GM11168 (cell line): ENCODE measurements at regions not wholly inside any gene's neighbourhood (a gene's known extent, or its start where the extent isn't known, plus 50 kb on each side); places are given as distances from the start of the nearest gene placed in this dataset.

Experiments
- in situ Hi-C: fragments of 300-500 bp; cut with MboI; formaldehyde crosslinking; loops from one replicate; pipeline ENCODE4 v1.12.0; 2022; ENCODE audit warnings: low sequenced_read_pairs; ENCODE audit not compliant: unreplicated experiment

DNA sequence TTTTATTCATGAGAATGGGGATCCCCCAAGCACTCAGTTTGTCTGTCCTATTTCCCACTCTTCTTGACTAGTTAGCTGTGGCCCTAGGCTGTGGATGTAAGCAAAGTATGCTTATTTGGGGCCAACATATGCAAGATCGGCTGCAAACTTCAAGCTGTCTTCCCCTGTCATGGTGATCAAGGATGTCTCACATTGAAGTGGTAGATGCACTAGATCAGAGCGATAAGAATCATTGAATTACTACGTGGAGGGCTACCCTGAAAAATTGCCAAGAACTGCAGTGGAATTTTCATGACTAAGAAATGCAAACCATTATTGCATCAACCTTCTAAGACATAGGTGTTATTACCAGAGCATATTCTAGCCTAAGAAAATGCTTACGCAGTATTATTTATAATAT, 527.4 kb downstream of the RNF144A start:
- in situ Hi-C loops = loop anchor here (25.0 kb wide), 1 partner anchor 868 kb away; no protein-coding TSS in a partner anchor

DNA sequence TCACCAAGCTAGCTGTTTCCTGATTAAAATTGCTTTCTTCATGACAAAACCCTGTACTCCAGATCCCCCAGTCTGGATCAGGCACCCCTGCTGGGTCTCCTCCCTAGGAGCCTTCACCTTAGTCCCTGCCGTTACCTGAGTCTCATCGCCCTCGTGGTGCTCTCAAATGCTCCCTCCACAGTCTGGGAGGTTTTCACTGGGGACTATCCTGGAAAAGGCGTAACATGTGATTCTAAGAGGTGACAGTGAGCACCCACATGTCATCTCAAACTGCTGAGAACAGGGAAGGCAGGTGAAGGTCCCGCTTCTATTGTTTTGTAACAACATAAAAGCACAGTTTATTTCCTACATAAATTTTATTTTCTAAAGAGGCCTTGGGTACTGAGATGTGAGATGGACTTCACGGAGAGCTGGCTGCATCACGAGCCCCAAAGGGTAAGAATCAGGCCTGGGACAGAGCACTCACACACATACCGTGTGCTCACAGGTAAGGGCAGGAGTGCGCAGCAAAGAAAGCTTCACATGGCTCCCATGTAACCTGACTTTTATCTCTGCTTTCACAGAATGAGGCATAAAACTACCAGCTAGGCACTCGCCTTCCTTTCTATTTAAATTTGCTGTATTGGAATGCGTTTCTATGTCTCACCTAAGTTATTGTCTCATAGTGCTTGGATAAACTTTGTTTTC, 531.5 kb downstream of the RNF144A start:
- in situ Hi-C loops = loop anchor here (25.0 kb wide), 1 partner anchor 864 kb away; no protein-coding TSS in a partner anchor

GRCh38 chr2:7449298-7449697, 532.1 kb downstream of the RNF144A start:
- in situ Hi-C loops = loop anchor here (25.0 kb wide), 1 partner anchor 863 kb away; no protein-coding TSS in a partner anchor

DNA sequence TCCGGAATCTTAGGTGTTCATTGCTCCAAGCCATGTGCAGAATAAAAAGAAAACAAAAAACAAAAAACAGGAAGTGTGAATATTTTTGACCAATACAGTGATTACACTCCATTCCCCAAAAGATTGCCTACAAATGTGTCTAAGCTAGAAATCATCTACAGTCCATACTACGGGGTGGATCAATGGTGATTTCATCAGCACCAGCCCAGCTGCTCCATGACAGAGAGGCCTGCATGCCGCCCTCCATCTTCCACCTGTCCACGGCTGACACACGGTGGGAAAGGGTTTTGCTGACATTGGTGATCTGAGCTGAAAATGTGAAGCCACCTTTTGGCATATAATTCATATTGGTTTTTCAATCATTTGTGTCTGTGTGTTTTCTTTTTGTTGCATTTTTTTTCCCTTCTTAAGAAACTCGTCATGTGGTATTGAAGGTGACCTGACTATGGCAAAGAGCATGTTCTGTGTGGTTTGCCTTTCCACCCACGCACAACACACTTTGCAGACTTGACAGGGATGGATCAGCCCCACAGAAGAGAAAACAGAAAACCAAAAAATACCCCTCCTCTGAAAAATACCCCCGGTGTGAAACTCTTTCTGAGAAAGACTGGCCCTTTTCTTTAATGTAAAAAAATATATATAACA, 533.1 kb downstream of the RNF144A start:
- in situ Hi-C loops = no loop called here

DNA sequence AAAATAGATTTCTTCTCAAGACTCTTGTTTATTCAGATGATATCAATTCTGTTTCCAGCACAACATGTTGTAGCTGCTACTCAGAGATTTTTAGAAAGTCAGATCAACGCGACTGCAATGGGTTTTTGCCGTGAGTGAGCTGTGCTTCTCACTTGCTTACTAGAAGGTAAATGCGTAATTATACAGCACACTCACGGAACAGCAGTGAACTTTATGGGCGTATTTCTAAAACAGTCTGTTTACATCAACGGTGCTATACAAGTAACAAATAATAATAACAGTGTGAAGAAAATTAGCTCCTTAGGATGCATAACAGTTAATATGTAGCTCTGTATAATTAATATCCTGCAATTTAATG, 533.6 kb downstream of the RNF144A start:
- in situ Hi-C loops = no loop called here

DNA sequence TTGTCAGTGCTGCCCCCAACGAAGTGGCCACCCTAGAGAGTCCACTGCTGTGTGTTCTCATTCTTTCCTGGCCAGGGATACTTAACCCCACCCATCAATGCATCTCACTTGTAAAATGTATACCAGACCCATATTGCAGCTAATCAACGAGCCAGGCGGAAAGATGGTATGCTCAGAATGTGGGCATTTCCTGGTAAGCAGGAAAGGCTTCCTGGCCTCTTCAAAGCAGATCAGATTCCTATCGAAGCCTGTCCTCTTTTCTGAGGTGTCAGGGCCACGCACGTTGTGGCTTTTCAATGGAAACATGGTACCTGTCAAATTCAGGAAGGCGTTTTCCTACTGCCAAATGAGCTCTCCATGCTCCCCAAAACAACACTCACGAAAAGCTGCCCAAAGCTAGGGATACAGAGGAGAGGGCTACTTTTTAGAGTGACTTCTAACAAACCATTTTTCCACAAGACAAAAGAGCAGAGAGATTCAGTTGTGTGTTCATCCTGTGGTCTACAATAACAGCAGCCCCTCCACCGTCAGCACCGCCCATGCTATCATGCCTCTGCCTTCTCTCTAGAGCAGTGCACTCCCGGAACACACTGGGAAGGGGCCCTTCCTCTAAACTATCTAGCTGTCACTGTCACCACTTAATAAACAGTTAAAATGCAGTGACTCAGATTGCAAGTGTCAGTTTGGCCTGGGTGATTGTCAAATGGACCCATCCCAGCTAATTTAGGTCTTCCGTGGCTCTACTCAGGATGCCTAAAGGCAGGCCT, 535.1 kb downstream of the RNF144A start:
- in situ Hi-C loops = no loop called here

GRCh38 chr2:7454592-7454991, 537.4 kb downstream of the RNF144A start:
- in situ Hi-C loops = no loop called here

DNA sequence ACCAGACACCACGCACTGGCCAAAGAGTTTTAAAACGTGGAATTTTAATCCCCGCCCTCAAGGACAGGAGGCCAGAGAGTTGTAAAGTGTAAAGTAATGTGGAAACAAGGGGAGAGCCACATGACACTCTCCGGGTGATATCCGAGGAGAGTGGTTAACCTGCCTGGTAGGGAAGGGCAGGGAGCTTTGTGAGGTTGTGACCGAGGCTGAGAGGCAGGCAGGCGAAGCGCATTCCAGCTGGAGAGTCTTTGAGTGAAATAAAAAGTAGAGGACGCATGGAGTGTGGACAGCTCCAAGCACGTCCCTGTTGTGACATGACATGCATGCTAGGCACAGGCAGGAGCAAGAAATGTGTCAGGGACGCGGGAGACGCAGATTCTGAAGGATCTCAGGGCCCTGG, 539.5 kb downstream of the RNF144A start:
- in situ Hi-C loops = no loop called here

- in situ Hi-C loops = no loop called here
Observed at GRCh38 chr2:7458066-7458465, 540.9 kb downstream of the RNF144A start.

GRCh38 chr2:7467782-7468447, 550.7 kb downstream of the RNF144A start:
- in situ Hi-C loops = no loop called here

GRCh38 chr2:7468448-7468828, 551.2 kb downstream of the RNF144A start:
- in situ Hi-C loops = no loop called here

DNA sequence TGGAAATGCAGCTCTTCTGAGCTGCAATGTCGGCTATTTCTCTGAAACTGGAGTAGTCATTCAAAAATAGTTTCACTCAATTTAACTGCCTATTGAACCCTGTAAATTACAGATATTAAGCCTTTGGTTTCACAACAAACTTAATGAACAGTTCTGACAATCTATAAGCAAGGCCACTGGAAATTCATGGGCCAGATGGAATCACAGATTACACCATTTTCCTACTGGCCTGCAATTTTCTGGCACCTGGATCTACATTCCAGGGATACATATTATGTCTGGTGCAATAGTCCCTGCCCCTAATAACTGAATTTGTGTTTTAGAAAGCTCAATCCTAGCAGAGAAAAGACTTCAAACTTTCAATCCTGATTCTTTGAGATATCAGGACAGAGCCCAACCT, 551.7 kb downstream of the RNF144A start:
- in situ Hi-C loops = no loop called here

GRCh38 chr2:7471185-7471584, 554.0 kb downstream of the RNF144A start:
- in situ Hi-C loops = no loop called here

DNA sequence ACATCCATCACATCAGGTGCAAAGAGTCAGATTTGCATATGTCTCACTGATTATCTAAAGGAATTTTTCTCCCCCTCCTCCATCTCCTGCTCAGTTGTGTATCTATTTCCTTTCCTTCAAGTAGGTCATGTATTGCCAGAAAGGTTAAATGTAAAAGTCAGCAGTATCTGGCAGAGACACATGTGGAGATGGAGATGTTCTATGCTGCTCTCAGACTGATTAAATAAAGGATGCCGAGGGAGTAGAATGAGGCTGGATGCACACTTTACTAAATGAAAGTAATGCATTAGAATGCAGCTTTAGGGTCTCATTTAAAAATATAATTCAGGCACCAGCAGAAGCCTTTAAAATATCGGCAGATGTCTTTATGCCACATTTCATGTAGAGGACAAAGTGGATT, 555.3 kb downstream of the RNF144A start:
- in situ Hi-C loops = no loop called here

DNA sequence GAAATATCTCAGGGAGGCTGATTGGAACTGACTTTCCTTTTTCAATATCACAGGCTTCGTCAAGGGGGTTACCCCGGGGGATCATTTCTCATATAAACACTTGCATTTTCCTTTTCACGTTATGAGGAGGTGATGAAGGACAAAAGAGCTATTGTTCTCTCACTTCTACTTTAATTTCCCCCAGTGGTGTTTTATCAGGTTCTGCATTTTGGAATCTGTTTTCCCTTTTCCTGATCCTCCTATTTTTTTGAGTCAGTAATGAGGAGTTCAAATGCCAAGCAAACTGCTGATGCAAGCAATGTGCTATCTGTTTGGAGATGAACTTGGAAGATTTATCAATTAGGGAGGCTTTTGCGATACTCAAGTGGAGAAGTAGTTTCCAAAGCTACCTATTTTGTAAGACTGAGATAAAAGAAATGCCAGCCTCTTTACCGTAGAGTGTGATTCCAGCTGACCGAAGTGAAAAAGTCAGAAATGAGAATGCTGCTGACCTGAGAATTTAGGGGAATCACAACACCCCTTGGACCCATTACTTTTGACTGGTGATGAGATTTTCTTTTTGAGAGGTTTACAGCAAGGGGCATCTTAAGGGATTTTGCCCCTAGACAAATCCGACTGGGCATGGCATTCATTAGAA, 556.0 kb downstream of the RNF144A start:
- in situ Hi-C loops = no loop called here

- in situ Hi-C loops = no loop called here
Observed at GRCh38 chr2:7476371-7476770, 559.2 kb downstream of the RNF144A start.

DNA sequence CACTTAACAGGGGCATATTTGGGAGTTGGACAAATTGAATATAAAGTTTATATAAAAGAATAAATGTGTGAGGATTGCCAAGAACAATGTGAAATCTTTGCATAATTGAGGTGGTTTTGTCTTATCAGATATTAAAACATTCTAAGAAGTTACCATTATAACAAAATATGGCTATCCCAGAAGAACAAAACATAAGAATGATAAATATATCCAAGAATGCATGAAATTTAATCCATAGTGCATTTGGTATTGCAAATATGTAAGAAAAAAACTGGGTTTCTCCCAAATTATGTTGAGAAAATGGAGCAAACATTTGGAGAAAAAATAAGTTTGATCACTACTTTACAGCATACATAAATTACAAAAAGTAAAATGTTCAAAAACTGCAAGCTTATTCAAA, 562.4 kb downstream of the RNF144A start:
- in situ Hi-C loops = no loop called here

DNA sequence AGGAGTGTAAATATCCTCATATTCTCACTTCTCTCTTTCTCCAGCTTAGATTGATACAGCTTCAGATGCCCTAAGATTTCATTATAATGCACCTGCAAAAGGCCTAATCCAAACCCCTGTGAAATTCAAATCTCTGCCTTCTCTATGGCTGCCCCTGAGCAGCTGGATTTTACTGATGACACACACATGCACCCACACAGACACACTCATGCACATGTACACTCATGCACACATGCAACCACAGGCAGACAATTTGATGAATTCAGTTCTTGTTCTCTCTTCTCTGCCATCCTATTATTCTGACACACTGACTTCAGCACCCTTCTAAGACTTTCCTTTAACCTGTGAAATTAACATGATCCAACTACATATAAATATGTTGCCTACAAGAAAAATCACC, 563.2 kb downstream of the RNF144A start:
- in situ Hi-C loops = no loop called here

DNA sequence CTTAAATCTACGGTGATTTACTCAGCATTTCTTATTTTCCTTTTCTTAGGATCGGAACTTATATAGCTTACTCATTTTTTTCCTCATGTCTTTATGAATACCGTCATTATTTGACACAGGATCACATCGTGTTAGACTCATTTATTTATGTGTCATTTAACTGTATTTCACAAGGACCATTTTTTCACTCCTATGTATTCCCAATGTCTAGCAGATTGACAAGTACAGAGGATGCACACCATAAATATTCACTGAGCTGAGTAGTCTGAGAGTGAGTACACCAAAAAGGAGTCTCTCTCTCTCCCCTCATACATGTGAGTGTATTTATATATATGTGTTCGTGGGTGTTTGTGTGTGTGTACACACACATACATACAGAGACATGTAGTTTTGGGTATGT, 573.5 kb downstream of the RNF144A start:
- in situ Hi-C loops = no loop called here

DNA sequence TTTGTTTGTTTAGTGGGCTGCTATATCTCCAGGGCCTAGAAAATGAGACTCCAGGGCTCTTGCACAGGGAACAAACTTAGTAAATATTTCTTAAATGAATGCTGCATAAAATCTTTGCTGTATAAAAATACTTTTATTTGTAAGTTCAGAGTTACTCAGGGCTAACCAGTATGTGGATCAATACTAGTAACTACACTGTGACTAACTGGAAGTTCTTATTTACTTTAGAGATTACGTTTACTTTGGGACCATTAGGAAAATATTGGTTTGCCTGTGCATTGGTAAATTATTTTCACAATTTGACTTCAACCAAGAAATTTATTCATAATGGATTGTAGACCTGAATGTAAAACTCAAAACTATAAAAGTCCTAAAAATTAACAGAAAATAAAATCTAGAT, 575.5 kb downstream of the RNF144A start:
- in situ Hi-C loops = no loop called here
